ENCODE measurements at regions not wholly inside any gene's neighbourhood (a gene's known extent, or its start where the extent isn't known, plus 50 kb on each side); places are given as distances from the start of the nearest gene placed in this dataset.

DNA sequence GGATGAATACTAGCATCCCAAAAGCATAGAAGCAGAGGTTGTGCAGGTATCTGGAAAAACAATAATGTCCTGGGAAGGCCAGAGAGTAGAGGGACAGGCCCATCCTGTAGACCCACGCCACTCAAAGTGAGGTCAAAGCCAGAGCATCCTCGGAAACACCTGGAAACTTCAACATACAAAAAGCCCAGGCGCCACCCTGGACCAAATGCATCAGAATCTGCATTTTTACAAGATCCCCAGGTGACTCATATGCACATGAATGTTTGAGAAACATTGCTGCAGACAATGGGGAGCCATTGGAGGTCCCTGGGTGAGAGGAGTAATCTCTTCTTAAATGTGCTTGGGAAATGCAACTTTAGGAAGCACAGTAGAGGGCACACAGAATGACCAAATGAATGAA lies 684.1 kb downstream of the DIAPH3 start:
- Histone ChIP-seq H3K4me3 (no peak overlapping the region), H3K4me1 (ENCODE audit: insufficient read depth) (peaks cover 4% of the 10 kb centered on the region), H3K36me3 (no peaks in the 10 kb centered on the region), H3K27me3 (no peaks in the 10 kb centered on the region), H3K27ac (no peak overlapping the region), H3K9me3 (no peaks in the 10 kb centered on the region)
- TF ChIP-seq EP300 (IDR thresholded peaks at IDR 0.05) = no peak
- TF ChIP-seq POLR2A (IDR thresholded peaks at IDR 0.05) = no peak
- TF ChIP-seq CTCF (IDR thresholded peaks at IDR 0.05) = no peak
- WGBS, 3 donors = 94 to 96% (median 95%) methylated on average over 3 of the region's 3 CpGs
- intact Hi-C loops (cut with DNase I) = no loop called here
- DNase-seq = no peak

DNA sequence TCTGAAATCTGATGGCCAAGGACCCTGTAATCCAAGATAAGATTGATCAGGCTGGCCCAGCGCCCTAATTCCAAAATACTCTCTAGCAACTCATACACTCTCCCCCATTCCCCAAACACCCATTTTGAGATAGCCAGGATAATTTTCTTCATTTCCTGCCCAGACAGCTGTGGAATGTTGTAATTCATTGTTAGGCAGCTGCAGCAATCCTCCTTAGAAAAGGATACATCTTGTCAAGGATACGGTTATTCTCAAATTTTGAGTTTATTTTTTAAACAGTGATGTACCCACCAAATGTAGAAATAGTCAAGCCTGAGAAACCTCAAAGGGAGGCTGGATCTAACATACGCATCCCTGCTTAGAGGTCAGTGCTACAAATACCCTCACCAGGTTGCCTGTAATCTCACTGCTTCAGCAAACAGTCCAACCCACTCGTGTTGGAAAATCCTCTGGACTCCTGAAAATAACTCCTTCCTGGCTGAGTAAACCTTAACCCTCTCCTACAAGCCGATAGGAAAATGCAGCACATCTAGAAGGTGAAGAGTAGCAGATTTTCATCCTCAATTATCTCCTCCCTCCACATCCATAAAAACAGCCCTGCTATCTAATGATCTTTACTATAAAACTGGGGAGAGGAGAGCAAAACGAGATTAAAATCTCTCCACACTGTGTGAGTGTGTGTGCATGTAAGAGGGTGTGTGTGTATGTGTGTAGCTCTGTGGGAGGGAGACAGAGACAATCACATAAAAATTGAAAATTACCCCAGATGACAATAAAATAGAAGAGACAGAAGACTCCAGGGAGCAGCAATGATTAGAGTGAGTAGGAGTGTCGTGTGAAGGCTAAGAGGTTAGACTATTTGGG lies 683.1 kb downstream of the DIAPH3 start:
- H3K27me3 ChIP-seq = no peaks in the 10 kb centered on the region
- H3K27ac ChIP-seq = no peak overlapping the region
- no peak overlapping the region for H3K4me3 ChIP-seq
- H3K9me3 ChIP-seq = no peaks in the 10 kb centered on the region
- intact Hi-C loops (cut with DNase I) = no loop called here
- H3K36me3 ChIP-seq = no peaks in the 10 kb centered on the region
- TF ChIP-seq EP300 (IDR thresholded peaks at IDR 0.05) (no peak), POLR2A (IDR thresholded peaks at IDR 0.05) (no peak), CTCF (IDR thresholded peaks at IDR 0.05) (no peak)
- WGBS, 3 donors = 23 to 30% (median 23%) methylated on average over 7 of the region's 7 CpGs
- peaks cover 4% of the 10 kb centered on the region for H3K4me1 ChIP-seq (ENCODE audit: insufficient read depth)
- DNase-seq = no peak

DNA sequence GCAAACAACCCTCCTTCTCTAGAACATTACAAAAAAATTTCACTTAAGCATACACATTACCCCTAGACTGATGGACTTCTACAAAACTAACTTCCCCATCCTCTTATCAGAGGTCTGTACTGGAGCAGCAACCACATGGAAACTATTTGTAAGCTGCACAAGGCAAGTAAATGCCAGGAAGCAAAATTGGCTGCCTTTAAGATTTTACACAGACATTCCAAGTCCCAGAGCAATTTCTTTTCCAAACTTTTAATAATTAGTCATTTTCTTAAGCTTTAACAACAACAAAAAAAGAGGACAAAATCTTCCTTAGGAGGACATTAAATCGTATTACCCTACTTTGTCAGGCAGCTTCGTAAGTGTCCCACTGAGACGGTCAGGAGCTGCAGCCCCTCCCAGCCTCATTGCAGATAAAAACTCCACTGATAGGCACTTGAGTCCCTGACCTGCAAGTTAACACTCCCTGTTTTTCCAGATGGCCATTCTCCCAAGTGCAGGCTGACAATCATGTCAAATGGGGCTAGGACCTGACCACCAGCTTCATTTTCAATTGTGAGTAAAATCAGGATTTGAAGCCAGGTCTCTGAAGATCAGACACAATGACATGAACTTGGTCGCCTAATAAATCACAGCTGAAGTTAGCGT lies 680.1 kb downstream of the DIAPH3 start:
- no peak for DNase-seq
- H3K36me3 ChIP-seq = no peaks in the 10 kb centered on the region
- H3K27me3 ChIP-seq = no peaks in the 10 kb centered on the region
- intact Hi-C loops (cut with DNase I) = no loop called here
- H3K27ac ChIP-seq = no peak overlapping the region
- no peaks in the 10 kb centered on the region for H3K9me3 ChIP-seq
- TF ChIP-seq EP300 (IDR thresholded peaks at IDR 0.05) (no peak), CTCF (IDR thresholded peaks at IDR 0.05) (no peak), POLR2A (IDR thresholded peaks at IDR 0.05) (no peak)
- H3K4me3 ChIP-seq = no peak overlapping the region
- 6 to 9% (median 7%) methylated on average over 5 of the region's 5 CpGs for WGBS, 3 donors
- peaks cover 4% of the 10 kb centered on the region for H3K4me1 ChIP-seq (ENCODE audit: insufficient read depth)

DNA sequence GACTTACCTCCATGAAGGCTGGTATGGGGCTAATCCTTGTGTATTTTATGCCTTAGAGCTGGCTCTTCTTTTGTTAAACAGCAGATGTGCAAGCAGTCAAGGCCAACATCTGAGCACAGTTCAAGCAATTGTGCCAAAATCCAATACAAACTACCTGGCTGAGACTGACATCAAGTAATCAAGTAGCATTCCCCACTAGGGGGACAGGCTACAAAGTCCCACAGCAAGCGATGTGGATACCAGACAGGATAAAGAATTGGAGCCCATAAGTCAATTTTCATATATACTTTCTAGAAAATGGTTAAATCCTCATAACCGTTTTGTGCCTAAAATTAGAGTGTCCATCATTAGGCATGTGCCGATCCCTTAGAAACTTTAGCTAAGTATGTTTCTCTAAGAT lies 675.8 kb downstream of the DIAPH3 start:
- DNase-seq = no peak
- TF ChIP-seq POLR2A (IDR thresholded peaks at IDR 0.05) (no peak), EP300 (IDR thresholded peaks at IDR 0.05) (no peak), CTCF (IDR thresholded peaks at IDR 0.05) (no peak)
- Histone ChIP-seq H3K4me1 (ENCODE audit: insufficient read depth) (peaks cover 4% of the 10 kb centered on the region), H3K4me3 (no peak overlapping the region), H3K9me3 (no peaks in the 10 kb centered on the region), H3K27me3 (no peaks in the 10 kb centered on the region), H3K36me3 (no peaks in the 10 kb centered on the region), H3K27ac (no peak overlapping the region)
- intact Hi-C loops (cut with DNase I) = no loop called here
- WGBS, 3 donors = 89 to 93% (median 93%) methylated on average over 3 of the region's 3 CpGs
